Uterus (tissue), 3 donors: ENCODE measurements at regions not wholly inside any gene's neighbourhood (a gene's known extent, or its start where the extent isn't known, plus 50 kb on each side); places are given as distances from the start of the nearest gene placed in this dataset.

Experiments used
- DNase-seq, 2 donors: peaks; one replicate each; pipeline ENCODE4 v3.0.0-alpha.2; 2019 to 2020
- H3K27ac ChIP-seq, 2 donors: fragments of 200-600 bp; sonication (generic); 1 replicate in 1 of 2; 2 replicates in 1 of 2; pipeline ENCODE4 v1.5.1; 2016 to 2018
- H3K27me3 ChIP-seq, 2 donors: fragments of 200-600 bp; sonication (generic); one replicate each; pipeline ENCODE4 v1.5.1; 2018 to 2019; ENCODE audit warnings: control low read depth in 1 of 2
- H3K36me3 ChIP-seq, 2 donors: fragments of 200-600 bp; sonication (generic); one replicate each; pipeline ENCODE4 v1.5.1; 2019; ENCODE audit warnings: control low read depth in 1 of 2
- H3K4me1 ChIP-seq, 2 donors: fragments of 200-600 bp; sonication (generic); one replicate each; pipeline ENCODE4 v1.5.1; 2018 to 2019; ENCODE audit warnings: control low read depth in 1 of 2
- H3K4me3 ChIP-seq, 2 donors: fragments of 200-600 bp; sonication (generic); 1 replicate in 1 of 2; 2 replicates in 1 of 2; pipeline ENCODE4 v1.5.1; 2018 to 2019; ENCODE audit warnings: mild to moderate bottlenecking in 1 of 2
- H3K9me3 ChIP-seq, 2 donors: fragments of 200-600 bp; sonication (generic); one replicate each; pipeline ENCODE4 v1.5.1; 2019; ENCODE audit warnings: control low read depth in 1 of 2
- POLR2A ChIP-seq, 2 donors: fragments of 450-650 bp; IDR thresholded peaks; one replicate each; pipeline ENCODE4 v1.6.1; 2016; ENCODE audit warnings: antibody characterized with exemption in 2 of 2, mild to moderate bottlenecking in 1 of 2, moderate library complexity in 1 of 2
- intact Hi-C: fragments of 100-400 bp; cut with DNase I; formaldehyde crosslinking; loops from one replicate; pipeline ENCODE4 v1.15.1; 2023; ENCODE audit warnings: low total_unique reads
- TF ChIP-seq, protein P1 (sequence below), 4 experiments: fragments of 200-600 bp in 2 of 4; fragments of 450-650 bp in 2 of 4; sonication (generic) in 2 of 4; IDR thresholded peaks; one replicate each; pipeline ENCODE4 v1.5.1; 2016 to 2019; ENCODE audit warnings: antibody characterized with exemption in 4 of 4, mild to moderate bottlenecking in 2 of 4, moderate library complexity in 1 of 4
- donor health status: DM: yes; HTN: yes; CAD: no.

DNA sequence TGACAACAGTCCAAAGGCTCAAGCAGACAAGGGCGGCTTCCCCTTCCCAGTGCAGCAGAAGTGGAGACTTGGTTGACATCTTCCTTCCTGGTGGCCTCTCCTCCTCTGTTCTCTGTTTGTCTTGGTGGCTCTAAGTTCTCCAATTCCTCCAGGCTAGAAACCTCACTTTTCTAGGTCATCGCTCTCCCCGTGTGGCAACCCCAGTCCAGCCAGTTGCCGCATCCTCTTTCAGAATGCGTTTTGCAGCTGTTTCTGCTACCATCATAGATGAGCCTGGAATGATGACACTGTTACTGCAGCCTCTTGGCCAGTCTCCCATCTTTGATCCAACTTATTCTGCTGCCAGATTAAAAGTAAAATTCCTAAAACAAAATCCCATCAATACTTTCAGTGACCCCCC is 201.5 kb downstream of the TRIM29 start:
- Histone ChIP-seq H3K4me1 (no peaks in the 10 kb centered on the region), H3K36me3 (no peaks in the 10 kb centered on the region), H3K27me3 (no peaks in the 10 kb centered on the region), H3K4me3 (no peak overlapping the region), H3K9me3 (no peaks in the 10 kb centered on the region), H3K27ac (no peak overlapping the region)
- DNase-seq: no peak
- intact Hi-C loops: no loop called here
- TF ChIP-seq, protein P1, sequence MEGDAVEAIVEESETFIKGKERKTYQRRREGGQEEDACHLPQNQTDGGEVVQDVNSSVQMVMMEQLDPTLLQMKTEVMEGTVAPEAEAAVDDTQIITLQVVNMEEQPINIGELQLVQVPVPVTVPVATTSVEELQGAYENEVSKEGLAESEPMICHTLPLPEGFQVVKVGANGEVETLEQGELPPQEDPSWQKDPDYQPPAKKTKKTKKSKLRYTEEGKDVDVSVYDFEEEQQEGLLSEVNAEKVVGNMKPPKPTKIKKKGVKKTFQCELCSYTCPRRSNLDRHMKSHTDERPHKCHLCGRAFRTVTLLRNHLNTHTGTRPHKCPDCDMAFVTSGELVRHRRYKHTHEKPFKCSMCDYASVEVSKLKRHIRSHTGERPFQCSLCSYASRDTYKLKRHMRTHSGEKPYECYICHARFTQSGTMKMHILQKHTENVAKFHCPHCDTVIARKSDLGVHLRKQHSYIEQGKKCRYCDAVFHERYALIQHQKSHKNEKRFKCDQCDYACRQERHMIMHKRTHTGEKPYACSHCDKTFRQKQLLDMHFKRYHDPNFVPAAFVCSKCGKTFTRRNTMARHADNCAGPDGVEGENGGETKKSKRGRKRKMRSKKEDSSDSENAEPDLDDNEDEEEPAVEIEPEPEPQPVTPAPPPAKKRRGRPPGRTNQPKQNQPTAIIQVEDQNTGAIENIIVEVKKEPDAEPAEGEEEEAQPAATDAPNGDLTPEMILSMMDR (IDR thresholded peaks at IDR 0.05): no peak
- TF ChIP-seq POLR2A (IDR thresholded peaks at IDR 0.05): no peak

GRCh38 chr11:119935349-119935925 is 202.5 kb downstream of the TRIM29 start:
- Histone ChIP-seq H3K36me3 (no peaks in the 10 kb centered on the region), H3K4me3 (no peak overlapping the region), H3K27ac (no peak overlapping the region), H3K4me1 (no peaks in the 10 kb centered on the region), H3K27me3 (no peaks in the 10 kb centered on the region), H3K9me3 (no peaks in the 10 kb centered on the region)
- intact Hi-C loops: no loop called here
- no peak for DNase-seq
- TF ChIP-seq, protein P1 (IDR thresholded peaks at IDR 0.05): no peak
- TF ChIP-seq POLR2A (IDR thresholded peaks at IDR 0.05): no peak

DNA sequence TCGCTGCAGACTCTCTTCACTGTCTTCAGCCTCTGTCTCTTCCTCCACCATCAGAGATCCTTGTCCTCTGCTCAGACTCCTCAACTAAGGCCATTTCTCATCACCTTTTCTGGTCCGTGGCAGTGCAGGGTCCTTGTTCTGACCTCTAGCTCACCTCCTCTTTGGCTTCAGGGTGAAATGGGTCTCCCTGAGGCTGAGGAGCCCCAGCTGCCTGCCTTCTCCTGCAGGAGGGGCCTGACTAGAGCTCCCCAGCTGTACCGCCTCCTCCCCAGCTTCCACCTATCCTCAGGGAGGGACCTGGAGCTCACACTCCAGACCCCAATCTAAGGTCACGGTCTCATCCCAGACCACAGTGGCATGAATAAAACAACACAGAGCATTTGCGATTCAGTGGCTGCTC is 203.0 kb downstream of the TRIM29 start:
- no peaks in the 10 kb centered on the region for H3K9me3 ChIP-seq
- DNase-seq: no peak
- no peaks in the 10 kb centered on the region for H3K4me1 ChIP-seq
- no peak for TF ChIP-seq POLR2A (IDR thresholded peaks at IDR 0.05)
- TF ChIP-seq, protein P1 (IDR thresholded peaks at IDR 0.05): no peak
- no peaks in the 10 kb centered on the region for H3K27me3 ChIP-seq
- no peak overlapping the region for H3K27ac ChIP-seq
- intact Hi-C loops: no loop called here
- no peak overlapping the region for H3K4me3 ChIP-seq
- H3K36me3 ChIP-seq: no peaks in the 10 kb centered on the region

DNA sequence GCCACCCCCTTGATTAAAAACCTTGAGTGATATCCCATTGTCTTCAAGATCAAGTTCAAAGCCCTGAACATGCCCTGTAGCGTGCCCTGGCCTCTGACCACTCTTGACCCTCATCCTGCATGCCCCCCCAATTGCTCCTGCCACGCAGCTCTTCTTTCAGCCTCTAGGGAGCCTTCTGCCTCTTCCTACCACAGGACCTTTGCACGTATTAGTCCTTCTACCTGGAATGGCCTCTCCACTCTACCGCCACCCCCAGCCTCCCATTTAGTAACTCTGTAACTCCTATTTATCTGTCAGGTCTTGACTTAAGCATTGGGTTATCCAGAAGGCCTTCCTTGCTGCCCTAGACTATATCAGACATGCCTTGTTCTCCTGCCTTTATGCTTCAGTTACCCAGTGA is 203.6 kb downstream of the TRIM29 start:
- no peaks in the 10 kb centered on the region for H3K27me3 ChIP-seq
- TF ChIP-seq, protein P1 (IDR thresholded peaks at IDR 0.05): no peak
- TF ChIP-seq POLR2A (IDR thresholded peaks at IDR 0.05): no peak
- no peaks in the 10 kb centered on the region for H3K4me1 ChIP-seq
- H3K27ac ChIP-seq: no peak overlapping the region
- intact Hi-C loops: no loop called here
- no peaks in the 10 kb centered on the region for H3K9me3 ChIP-seq
- no peaks in the 10 kb centered on the region for H3K36me3 ChIP-seq
- DNase-seq: no peak
- H3K4me3 ChIP-seq: no peak overlapping the region

- Histone ChIP-seq H3K9me3 (no peaks in the 10 kb centered on the region), H3K27ac (no peak overlapping the region), H3K4me3 (no peak overlapping the region), H3K4me1 (no peaks in the 10 kb centered on the region), H3K27me3 (no peaks in the 10 kb centered on the region), H3K36me3 (no peaks in the 10 kb centered on the region)
- TF ChIP-seq, protein P1 (IDR thresholded peaks at IDR 0.05): no peak
- TF ChIP-seq POLR2A (IDR thresholded peaks at IDR 0.05): no peak
- intact Hi-C loops: no loop called here
- DNase-seq: no peak
Measured at GRCh38 chr11:119933584-119933983, 204.3 kb downstream of the TRIM29 start.
